ENCODE measurements at regions not wholly inside any gene's neighbourhood (a gene's known extent, or its start where the extent isn't known, plus 50 kb on each side); places are given as distances from the start of the nearest gene placed in this dataset.

DNA sequence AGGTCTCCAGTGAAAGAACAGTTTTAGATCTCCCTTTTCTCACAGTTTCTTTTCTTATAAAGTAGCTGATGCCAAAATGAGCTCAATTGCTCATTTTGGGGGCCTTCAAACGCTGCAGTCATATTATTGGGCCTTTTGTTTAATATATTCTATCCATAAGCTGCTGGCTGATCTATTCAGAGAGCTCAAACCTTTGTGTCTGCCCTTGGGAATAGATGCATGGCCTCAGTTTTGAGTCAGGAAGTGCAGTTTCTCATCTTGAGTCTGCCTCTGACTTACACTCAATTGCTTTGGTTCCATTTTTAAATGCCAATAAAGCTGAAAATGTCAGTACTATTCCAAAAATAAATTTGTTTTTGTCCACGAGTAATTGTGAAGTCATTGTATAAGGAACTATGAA is 468.9 kb downstream of the KLF12 start:
- TF ChIP-seq SUZ12 (IDR thresholded peaks at IDR 0.05; ENCODE audit: extremely low read depth, insufficient read depth, insufficient read length) (no peak), YY1 (IDR thresholded peaks at IDR 0.05; ENCODE audit: insufficient read depth, insufficient read length) (no peak), ZNF274 (IDR thresholded peaks at IDR 0.05; ENCODE audit: low read depth, low read length) (no peak)
